ENCODE measurements at regions not wholly inside any gene's neighbourhood (a gene's known extent, or its start where the extent isn't known, plus 50 kb on each side); places are given as distances from the start of the nearest gene placed in this dataset.

DNA sequence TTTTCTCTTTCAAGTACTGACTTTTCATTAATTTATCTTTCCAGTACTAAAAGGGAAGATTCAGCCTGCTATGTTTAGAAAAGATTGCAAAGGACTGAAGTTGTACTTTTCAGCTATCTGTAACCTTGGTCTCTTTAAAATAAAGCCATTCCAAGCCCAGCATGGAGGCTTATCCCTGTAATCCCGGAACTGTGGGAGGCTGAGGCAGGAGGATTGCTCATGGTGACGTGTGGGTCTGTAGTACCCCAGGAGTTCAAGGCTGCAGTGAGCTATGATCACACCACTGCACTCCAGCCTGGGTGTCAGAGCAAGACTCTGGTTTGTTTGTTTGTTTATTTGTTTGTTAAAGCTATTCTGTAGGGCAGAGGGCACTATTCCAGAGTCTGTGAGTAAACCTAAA is 50.6 kb upstream of the TMEM170B start:
- no peak overlapping the region for H3K9ac ChIP-seq (ENCODE audit: low read depth, low read length)
- no peaks in the 10 kb centered on the region for H3K4me1 ChIP-seq (ENCODE audit: control insufficient read depth, insufficient read depth, low read length)

DNA sequence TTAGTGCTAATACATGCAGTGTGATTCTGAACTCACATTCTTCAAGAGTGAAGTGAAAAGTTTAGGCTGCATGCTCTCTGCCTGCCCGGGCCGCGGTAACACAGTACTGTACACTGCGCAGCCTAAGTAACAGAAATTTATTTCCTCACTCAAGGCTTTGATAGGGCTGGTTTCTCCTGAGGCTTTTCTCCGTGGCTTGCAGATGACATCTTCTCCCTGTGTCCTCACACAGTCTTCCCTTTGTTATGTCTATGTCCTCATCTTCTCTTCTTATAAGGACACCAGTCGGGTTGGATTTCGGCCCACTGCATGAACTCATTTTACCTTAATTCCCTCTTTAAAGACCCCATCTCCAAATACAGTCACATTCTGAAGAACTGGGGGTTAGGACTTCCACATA is 51.1 kb upstream of the TMEM170B start:
- Histone ChIP-seq H3K36me3 (ENCODE audit: control insufficient read depth, insufficient read depth, low read length) (no peaks in the 10 kb centered on the region), H3K27ac (ENCODE audit: low read depth, low read length) (no peak overlapping the region), H3K27me3 (ENCODE audit: control insufficient read depth, insufficient read depth, low read length) (no peaks in the 10 kb centered on the region), H3K9ac (ENCODE audit: low read depth, low read length) (no peak overlapping the region), H3K4me3 (ENCODE audit: low read depth, low read length) (no peak overlapping the region), H3K9me3 (ENCODE audit: control insufficient read depth, insufficient read depth, low read length) (no peaks in the 10 kb centered on the region), H3K4me1 (ENCODE audit: control insufficient read depth, insufficient read depth, low read length) (no peaks in the 10 kb centered on the region)

More for the DNA sequence above, 50.6 kb upstream of the TMEM170B start:
- Histone ChIP-seq H3K27me3 (ENCODE audit: control insufficient read depth, insufficient read depth, low read length) (no peaks in the 10 kb centered on the region), H3K4me3 (ENCODE audit: low read depth, low read length) (no peak overlapping the region), H3K27ac (ENCODE audit: low read depth, low read length) (no peak overlapping the region), H3K36me3 (ENCODE audit: control insufficient read depth, insufficient read depth, low read length) (no peaks in the 10 kb centered on the region), H3K9me3 (ENCODE audit: control insufficient read depth, insufficient read depth, low read length) (no peaks in the 10 kb centered on the region)

DNA sequence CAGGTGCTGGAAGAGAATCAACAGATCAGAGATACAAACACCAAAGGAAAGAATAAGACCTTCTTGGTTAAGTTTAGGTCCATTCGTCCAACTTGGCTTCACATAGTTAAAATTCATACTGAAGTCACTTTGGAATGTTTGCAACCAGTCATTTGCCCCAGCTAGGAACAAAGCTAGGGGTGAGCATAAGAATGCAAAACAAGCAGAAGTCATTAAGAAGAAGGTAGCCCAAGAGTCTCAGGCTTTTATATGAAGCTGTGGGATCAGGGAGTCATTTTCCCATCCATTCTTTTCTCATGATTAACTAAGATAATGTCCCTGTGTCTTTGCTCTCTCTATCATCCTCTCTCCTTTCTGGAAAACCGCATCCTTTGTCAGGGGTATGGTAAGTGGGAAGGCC is 51.5 kb upstream of the TMEM170B start:
- no peak overlapping the region for H3K9ac ChIP-seq (ENCODE audit: low read depth, low read length)
- H3K9me3 ChIP-seq (ENCODE audit: control insufficient read depth, insufficient read depth, low read length) = no peaks in the 10 kb centered on the region
- no peak overlapping the region for H3K27ac ChIP-seq (ENCODE audit: low read depth, low read length)
- H3K4me1 ChIP-seq (ENCODE audit: control insufficient read depth, insufficient read depth, low read length) = no peaks in the 10 kb centered on the region
- no peak overlapping the region for H3K4me3 ChIP-seq (ENCODE audit: low read depth, low read length)
- no peaks in the 10 kb centered on the region for H3K36me3 ChIP-seq (ENCODE audit: control insufficient read depth, insufficient read depth, low read length)
- H3K27me3 ChIP-seq (ENCODE audit: control insufficient read depth, insufficient read depth, low read length) = no peaks in the 10 kb centered on the region

DNA sequence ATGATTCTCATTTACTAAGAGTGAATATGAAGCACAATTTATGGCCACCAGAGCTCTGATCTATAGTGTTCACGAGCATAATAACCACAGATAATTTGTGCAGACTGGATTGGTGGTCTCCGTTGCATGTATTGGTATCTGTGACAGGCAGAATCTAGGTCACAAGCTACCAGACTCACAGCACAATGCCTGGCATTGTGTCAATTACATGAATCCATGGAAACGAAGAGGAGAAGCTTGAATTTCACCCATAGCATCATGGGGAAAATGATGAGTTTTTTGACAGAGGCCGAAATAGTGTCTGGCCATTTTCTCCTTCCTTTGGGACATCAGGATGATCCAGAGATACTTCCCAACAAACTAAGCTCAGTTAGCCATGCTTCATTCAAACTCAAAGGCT is 52.3 kb upstream of the TMEM170B start:
- H3K9ac ChIP-seq (ENCODE audit: low read depth, low read length) = no peak overlapping the region
- H3K4me3 ChIP-seq (ENCODE audit: low read depth, low read length) = no peak overlapping the region
- H3K27me3 ChIP-seq (ENCODE audit: control insufficient read depth, insufficient read depth, low read length) = no peaks in the 10 kb centered on the region
- no peaks in the 10 kb centered on the region for H3K9me3 ChIP-seq (ENCODE audit: control insufficient read depth, insufficient read depth, low read length)
- no peaks in the 10 kb centered on the region for H3K36me3 ChIP-seq (ENCODE audit: control insufficient read depth, insufficient read depth, low read length)
- no peak overlapping the region for H3K27ac ChIP-seq (ENCODE audit: low read depth, low read length)
- no peaks in the 10 kb centered on the region for H3K4me1 ChIP-seq (ENCODE audit: control insufficient read depth, insufficient read depth, low read length)

DNA sequence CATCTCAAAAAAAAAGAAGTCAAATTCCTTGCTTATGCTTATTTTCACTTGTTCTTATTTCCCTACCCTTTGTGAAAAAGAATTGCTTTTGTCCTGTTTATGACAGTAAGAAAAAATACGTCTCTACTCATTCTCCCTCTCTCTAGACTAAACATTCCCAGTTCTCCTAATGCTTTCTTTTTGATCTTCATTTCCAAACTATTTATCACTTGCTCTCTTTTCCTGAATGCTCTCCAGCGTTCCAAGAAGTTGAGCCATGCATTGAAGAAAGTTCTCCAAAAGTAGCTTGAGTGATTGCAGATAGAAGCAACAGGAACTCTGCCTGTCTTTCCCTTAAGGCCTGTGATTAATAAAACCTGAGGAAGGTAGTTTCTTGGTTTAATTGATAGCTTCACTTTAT is 53.1 kb upstream of the TMEM170B start:
- no peaks in the 10 kb centered on the region for H3K27me3 ChIP-seq (ENCODE audit: control insufficient read depth, insufficient read depth, low read length)
- H3K4me3 ChIP-seq (ENCODE audit: low read depth, low read length) = no peak overlapping the region
- no peaks in the 10 kb centered on the region for H3K36me3 ChIP-seq (ENCODE audit: control insufficient read depth, insufficient read depth, low read length)
- H3K9me3 ChIP-seq (ENCODE audit: control insufficient read depth, insufficient read depth, low read length) = no peaks in the 10 kb centered on the region
- H3K9ac ChIP-seq (ENCODE audit: low read depth, low read length) = no peak overlapping the region
- H3K27ac ChIP-seq (ENCODE audit: low read depth, low read length) = no peak overlapping the region
- no peaks in the 10 kb centered on the region for H3K4me1 ChIP-seq (ENCODE audit: control insufficient read depth, insufficient read depth, low read length)

DNA sequence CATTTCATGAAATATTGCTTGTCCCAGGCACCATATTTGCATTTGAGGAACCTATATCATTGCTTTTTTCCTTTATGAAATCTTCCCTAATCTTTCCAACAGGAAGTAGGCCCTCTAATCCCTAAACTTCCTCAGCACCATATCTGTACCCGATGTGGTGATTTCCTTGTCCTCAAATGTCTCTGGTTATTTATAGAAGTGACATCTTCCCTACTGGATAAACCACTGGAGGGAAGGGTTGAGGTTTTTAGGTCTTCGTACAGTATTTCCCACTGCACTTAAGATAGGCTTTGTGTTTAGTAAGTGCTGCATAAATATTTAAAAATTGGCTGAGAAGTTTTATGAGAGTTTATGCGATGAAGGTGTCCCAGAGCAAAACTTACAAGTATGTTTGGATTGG is 54.9 kb upstream of the TMEM170B start:
- Histone ChIP-seq H3K9me3 (ENCODE audit: control insufficient read depth, insufficient read depth, low read length) (no peaks in the 10 kb centered on the region), H3K27me3 (ENCODE audit: control insufficient read depth, insufficient read depth, low read length) (no peaks in the 10 kb centered on the region), H3K4me3 (ENCODE audit: low read depth, low read length) (no peak overlapping the region), H3K27ac (ENCODE audit: low read depth, low read length) (no peak overlapping the region), H3K36me3 (ENCODE audit: control insufficient read depth, insufficient read depth, low read length) (no peaks in the 10 kb centered on the region), H3K9ac (ENCODE audit: low read depth, low read length) (no peak overlapping the region), H3K4me1 (ENCODE audit: control insufficient read depth, insufficient read depth, low read length) (no peaks in the 10 kb centered on the region)

DNA sequence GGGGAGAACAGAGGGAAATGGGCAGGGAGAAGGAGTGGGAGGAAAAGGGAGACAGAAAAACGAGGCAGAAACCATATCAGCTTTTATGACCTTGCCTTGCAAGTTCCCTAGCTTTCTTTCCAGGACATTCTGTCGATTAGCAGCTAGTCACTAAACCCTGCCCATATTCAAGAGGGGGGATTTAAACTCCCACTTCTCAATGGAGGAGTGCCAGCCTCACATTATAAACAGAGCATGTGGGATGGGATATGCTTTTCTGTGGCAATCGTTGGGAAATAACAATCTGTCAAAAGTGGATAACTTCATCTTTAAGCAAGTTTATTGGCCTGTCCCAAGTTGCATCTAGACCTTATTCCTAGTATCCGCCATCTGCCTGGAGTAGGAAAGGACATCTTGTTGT is 57.0 kb upstream of the TMEM170B start:
- H3K4me1 ChIP-seq (ENCODE audit: control insufficient read depth, insufficient read depth, low read length) = no peaks in the 10 kb centered on the region
- H3K27ac ChIP-seq (ENCODE audit: low read depth, low read length) = no peak overlapping the region
- no peaks in the 10 kb centered on the region for H3K27me3 ChIP-seq (ENCODE audit: control insufficient read depth, insufficient read depth, low read length)
- H3K4me3 ChIP-seq (ENCODE audit: low read depth, low read length) = no peak overlapping the region
- no peaks in the 10 kb centered on the region for H3K36me3 ChIP-seq (ENCODE audit: control insufficient read depth, insufficient read depth, low read length)
- no peak overlapping the region for H3K9ac ChIP-seq (ENCODE audit: low read depth, low read length)
- H3K9me3 ChIP-seq (ENCODE audit: control insufficient read depth, insufficient read depth, low read length) = no peaks in the 10 kb centered on the region

DNA sequence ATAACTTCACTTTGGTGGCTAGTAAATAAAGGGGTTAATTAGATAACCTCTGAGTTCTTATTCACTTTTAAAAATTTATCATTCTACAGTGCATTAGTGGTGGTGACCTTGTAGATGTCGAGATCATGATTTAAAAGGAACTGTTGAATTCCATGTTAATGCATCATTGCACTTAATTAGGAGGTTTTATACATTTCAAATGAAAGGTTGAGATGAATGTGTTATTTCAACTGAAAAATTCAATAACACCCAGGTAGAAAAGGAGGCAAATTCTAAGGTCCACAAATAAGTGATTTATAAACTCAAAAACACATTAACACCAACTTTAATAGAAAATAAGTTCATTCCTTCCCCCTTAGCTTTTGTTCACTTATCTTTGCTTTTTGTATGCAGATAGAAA is 58.3 kb upstream of the TMEM170B start:
- no peaks in the 10 kb centered on the region for H3K4me1 ChIP-seq (ENCODE audit: control insufficient read depth, insufficient read depth, low read length)
- H3K36me3 ChIP-seq (ENCODE audit: control insufficient read depth, insufficient read depth, low read length) = no peaks in the 10 kb centered on the region
- no peak overlapping the region for H3K9ac ChIP-seq (ENCODE audit: low read depth, low read length)
- no peak overlapping the region for H3K27ac ChIP-seq (ENCODE audit: low read depth, low read length)
- no peaks in the 10 kb centered on the region for H3K27me3 ChIP-seq (ENCODE audit: control insufficient read depth, insufficient read depth, low read length)
- H3K9me3 ChIP-seq (ENCODE audit: control insufficient read depth, insufficient read depth, low read length) = no peaks in the 10 kb centered on the region
- no peak overlapping the region for H3K4me3 ChIP-seq (ENCODE audit: low read depth, low read length)

DNA sequence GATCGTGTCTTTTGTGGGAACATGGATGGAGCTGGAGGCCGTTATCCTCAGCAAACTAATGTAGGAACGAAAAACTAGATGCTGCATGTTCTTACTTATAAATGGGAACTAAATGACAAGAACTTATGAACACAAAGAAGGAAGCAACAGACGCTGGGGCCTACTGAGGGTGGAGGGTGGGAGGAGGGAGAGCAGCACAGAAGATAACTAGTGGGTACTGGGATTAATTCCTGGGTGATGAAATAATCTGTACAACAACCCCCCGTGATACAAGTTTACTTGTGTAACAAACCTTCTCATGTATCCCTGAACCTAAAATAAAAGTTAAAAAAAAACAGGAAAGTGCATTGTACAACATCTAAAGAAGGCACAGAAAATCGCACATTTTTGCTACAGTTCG is 59.0 kb upstream of the TMEM170B start:
- H3K9me3 ChIP-seq (ENCODE audit: control insufficient read depth, insufficient read depth, low read length) = no peaks in the 10 kb centered on the region
- no peak overlapping the region for H3K27ac ChIP-seq (ENCODE audit: low read depth, low read length)
- H3K36me3 ChIP-seq (ENCODE audit: control insufficient read depth, insufficient read depth, low read length) = no peaks in the 10 kb centered on the region
- H3K9ac ChIP-seq (ENCODE audit: low read depth, low read length) = no peak overlapping the region
- H3K4me1 ChIP-seq (ENCODE audit: control insufficient read depth, insufficient read depth, low read length) = no peaks in the 10 kb centered on the region
- H3K27me3 ChIP-seq (ENCODE audit: control insufficient read depth, insufficient read depth, low read length) = no peaks in the 10 kb centered on the region
- H3K4me3 ChIP-seq (ENCODE audit: low read depth, low read length) = no peak overlapping the region

DNA sequence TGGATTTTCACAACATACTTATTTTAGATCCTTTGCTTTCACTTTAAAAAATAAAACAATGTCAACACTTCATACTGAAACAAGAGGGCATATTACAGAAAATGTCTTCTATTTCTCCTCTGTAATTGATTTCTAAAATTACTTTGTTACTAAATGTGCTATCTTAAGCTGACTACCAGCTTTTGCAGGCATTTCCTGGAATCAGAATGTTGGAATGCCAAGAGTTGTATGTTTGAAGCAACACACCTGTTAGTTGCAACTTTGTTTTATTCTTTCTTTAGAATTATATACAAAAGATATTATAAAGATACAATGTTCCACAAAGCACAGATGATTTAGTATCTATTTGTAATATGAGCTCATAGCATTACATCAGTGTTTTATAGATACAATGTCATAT is 62.5 kb upstream of the TMEM170B start:
- H3K27me3 ChIP-seq (ENCODE audit: control insufficient read depth, insufficient read depth, low read length) = no peaks in the 10 kb centered on the region
- no peak overlapping the region for H3K4me3 ChIP-seq (ENCODE audit: low read depth, low read length)
- H3K27ac ChIP-seq (ENCODE audit: low read depth, low read length) = no peak overlapping the region
- no peaks in the 10 kb centered on the region for H3K4me1 ChIP-seq (ENCODE audit: control insufficient read depth, insufficient read depth, low read length)
- H3K9ac ChIP-seq (ENCODE audit: low read depth, low read length) = no peak overlapping the region
- H3K9me3 ChIP-seq (ENCODE audit: control insufficient read depth, insufficient read depth, low read length) = no peaks in the 10 kb centered on the region
- H3K36me3 ChIP-seq (ENCODE audit: control insufficient read depth, insufficient read depth, low read length) = no peaks in the 10 kb centered on the region

DNA sequence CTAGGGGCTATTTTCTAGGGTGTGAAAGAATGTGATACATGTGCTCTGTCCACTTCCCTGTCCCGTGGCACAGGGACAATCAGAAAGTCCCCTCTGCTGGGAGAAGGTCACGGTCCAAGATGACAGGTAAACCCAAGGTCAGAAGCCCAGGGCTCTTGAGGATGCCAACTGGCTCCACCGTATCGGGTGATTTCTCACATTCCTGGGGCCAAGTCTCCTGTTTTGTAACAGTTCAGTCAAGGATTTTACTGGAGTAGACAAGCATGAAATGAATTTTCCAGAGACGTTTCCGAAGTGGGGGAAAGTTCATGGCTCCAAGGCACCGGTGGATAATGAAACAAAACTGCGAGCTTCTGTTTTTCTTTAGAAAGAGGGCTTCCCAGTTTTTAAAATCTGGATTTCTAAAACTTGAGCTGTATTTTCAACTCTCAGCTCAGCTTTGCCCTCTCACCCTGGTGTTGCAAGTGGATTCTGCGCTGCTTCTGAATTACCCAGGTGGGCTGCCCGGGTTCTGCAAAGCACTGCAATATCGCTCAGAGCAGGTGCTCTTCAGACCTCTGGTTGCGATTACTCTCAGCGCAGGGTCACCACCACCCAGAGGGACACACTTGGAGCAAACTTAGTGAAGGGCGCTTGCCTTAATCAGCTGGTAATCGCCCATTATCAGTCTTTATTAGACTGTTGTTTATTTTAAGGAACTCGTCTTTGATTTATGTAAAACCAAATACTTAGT is 64.4 kb upstream of the TMEM170B start:
- Histone ChIP-seq H3K36me3 (ENCODE audit: control insufficient read depth, insufficient read depth, low read length) (no peaks in the 10 kb centered on the region), H3K4me3 (ENCODE audit: low read depth, low read length) (no peak overlapping the region), H3K4me1 (ENCODE audit: control insufficient read depth, insufficient read depth, low read length) (no peaks in the 10 kb centered on the region), H3K9me3 (ENCODE audit: control insufficient read depth, insufficient read depth, low read length) (no peaks in the 10 kb centered on the region), H3K27ac (ENCODE audit: low read depth, low read length) (no peak overlapping the region), H3K9ac (ENCODE audit: low read depth, low read length) (no peak overlapping the region), H3K27me3 (ENCODE audit: control insufficient read depth, insufficient read depth, low read length) (no peaks in the 10 kb centered on the region)

DNA sequence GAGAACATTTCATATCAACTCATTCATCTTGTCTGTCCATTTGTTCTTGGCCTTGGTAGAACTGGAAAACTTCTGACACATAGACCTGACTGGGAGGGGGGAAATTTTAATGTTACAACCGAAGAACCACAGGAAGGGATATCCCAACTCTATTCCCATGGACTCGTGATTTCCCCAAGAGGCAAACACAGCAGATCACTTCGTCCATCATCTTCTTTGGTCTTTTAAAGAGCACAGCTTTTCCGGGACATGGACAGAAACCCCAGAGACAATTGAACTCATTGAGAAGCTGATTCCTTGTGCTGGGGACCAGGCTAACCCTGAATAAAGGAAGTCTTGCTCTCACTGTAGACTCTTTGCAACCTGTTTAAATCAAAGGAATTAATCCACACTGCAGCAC is 66.3 kb upstream of the TMEM170B start:
- Histone ChIP-seq H3K9ac (ENCODE audit: low read depth, low read length) (no peak overlapping the region), H3K36me3 (ENCODE audit: control insufficient read depth, insufficient read depth, low read length) (no peaks in the 10 kb centered on the region), H3K4me3 (ENCODE audit: low read depth, low read length) (no peak overlapping the region), H3K27ac (ENCODE audit: low read depth, low read length) (no peak overlapping the region), H3K27me3 (ENCODE audit: control insufficient read depth, insufficient read depth, low read length) (no peaks in the 10 kb centered on the region), H3K9me3 (ENCODE audit: control insufficient read depth, insufficient read depth, low read length) (no peaks in the 10 kb centered on the region), H3K4me1 (ENCODE audit: control insufficient read depth, insufficient read depth, low read length) (no peaks in the 10 kb centered on the region)

Data from HUES48 (cell line).